ENCODE measurements at regions not wholly inside any gene's neighbourhood (a gene's known extent, or its start where the extent isn't known, plus 50 kb on each side); places are given as distances from the start of the nearest gene placed in this dataset.

GRCh38 chr7:12107381-12107780 is 103.7 kb upstream of the TMEM106B start:
- TF ChIP-seq CTCF (IDR thresholded peaks at IDR 0.05; ENCODE audit: low read length), result no peak
- TF ChIP-seq EZH2 (optimal IDR thresholded peaks at IDR 0.05; ENCODE audit: low read depth, low read length), result no peak
- TF ChIP-seq EZH2phosphoT487 (IDR thresholded peaks at IDR 0.05; ENCODE audit: low read length), result no peak

All from MM.1S (cell line).